MM.1S (cell line): ENCODE measurements at regions not wholly inside any gene's neighbourhood (a gene's known extent, or its start where the extent isn't known, plus 50 kb on each side); places are given as distances from the start of the nearest gene placed in this dataset.

Source experiments
- CTCF ChIP-seq: fragments of 300-600 bp; sonication (generic); IDR thresholded peaks from 2 replicates; pipeline ENCODE4 v1.5.1; 2016; ENCODE audit warnings: antibody characterized with exemption, low read length, mixed read lengths
- EZH2 ChIP-seq: fragments of 300-600 bp; sonication (generic); optimal IDR thresholded peaks from 2 replicates; pipeline ENCODE3; 2017; ENCODE audit warnings: low read depth, mild to moderate bottlenecking, antibody characterized with exemption, low read length, mixed read lengths

GRCh38 chr7:156128496-156128895, 316.2 kb upstream of the SHH start:
- no peak for TF ChIP-seq CTCF
- TF ChIP-seq EZH2 = no peak
